ENCODE measurements at regions not wholly inside any gene's neighbourhood (a gene's known extent, or its start where the extent isn't known, plus 50 kb on each side); places are given as distances from the start of the nearest gene placed in this dataset.

DNA sequence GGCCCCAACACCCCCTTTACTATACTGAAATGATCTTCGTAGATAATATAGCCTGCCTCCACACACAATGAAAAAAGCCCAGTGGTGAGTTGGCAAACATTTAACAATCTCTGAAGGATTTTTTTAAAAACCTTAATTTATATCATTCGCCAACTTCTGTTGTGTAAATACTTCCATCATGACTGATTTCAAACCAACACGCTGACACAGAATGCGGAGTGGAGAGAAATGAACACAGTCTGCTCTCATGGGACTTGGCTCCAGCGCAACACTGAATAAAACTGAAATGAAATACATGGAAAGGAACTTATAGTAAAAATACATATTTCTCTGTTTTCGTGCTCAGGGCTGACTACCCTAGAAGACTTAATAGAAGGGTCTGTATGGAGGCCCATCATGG, 61.3 kb upstream of the WNT11 start:
- Mint-ChIP-seq H3K27me3 (peaks cover 4% of the 10 kb centered on the region), H3K4me3 (no peak overlapping the region), H3K4me1 (no peaks in the 10 kb centered on the region), H3K27ac (no peak overlapping the region), H3K36me3 (peaks cover 2% of the 10 kb centered on the region), H3K9me3 (no peaks in the 10 kb centered on the region)

DNA sequence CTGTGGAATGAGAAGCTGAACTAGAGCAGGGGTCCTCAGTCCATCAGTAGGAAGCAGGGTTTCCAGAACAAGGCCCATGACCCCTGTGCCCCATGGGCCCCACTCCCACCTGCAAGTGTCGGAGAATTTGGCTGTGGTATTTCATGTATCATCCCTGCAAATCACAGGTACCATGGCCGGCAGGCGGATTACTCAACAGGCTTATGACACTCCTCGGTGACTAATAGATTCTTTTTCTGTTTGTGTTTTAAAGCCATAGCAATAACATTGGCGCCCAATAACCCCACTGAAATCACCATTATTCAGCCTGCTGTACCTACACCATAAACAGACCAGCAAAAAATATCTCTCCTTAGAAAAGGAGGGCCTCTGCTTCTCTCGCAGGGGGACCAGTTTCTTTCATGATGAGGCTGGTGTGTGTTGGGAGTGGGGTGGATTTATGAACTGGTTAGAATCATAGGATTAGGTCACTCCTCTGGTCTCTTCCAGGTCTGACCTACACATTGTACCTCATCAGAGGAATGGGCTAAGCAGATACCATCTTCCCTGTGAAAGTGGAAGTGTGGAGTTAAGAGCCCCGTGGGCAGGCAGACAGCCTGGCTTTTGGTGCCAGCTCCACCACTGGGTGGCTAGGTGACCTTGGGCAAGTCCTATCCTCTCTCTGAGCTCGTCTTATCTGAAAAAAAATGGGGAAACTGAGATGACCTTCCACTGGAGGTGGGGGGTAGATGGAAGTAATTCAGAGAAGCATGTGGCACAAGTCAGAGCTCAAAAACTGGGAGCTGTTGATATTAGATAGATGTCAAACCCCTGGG, 60.2 kb upstream of the WNT11 start:
- Mint-ChIP-seq H3K4me1 (no peaks in the 10 kb centered on the region), H3K9me3 (no peaks in the 10 kb centered on the region), H3K27me3 (peaks cover 4% of the 10 kb centered on the region), H3K27ac (peak overlapping the region in 1 of 3 donors; percentile 37), H3K4me3 (no peak overlapping the region), H3K36me3 (peaks cover under 1% of the 10 kb centered on the region)

DNA sequence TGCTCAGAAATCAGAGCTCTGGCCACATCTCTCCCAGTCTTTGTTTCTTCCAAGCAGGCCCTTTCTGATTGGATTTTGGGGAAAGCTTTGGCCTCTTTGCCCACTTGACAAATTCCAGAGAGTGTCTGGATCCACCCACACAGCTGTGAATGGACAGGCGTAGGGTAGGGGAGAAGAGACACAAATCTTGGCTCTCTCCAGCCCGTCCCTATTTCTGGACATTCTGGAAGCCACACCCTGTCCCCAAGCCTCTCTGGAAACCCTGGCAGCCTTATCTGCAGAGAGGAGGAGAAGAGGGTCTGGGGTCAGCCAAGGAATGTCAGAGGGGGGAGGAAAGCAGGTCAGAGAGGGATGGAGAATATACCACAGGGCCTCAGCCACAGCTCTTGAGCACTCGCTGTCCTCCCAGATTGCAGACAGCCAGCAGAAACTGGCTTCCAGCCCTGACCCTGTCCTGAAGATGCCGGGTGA, 59.5 kb upstream of the WNT11 start:
- Mint-ChIP-seq H3K9me3 (no peaks in the 10 kb centered on the region), H3K36me3 (no peaks in the 10 kb centered on the region), H3K4me3 (no peak overlapping the region), H3K4me1 (no peaks in the 10 kb centered on the region), H3K27me3 (peaks cover 4% of the 10 kb centered on the region), H3K27ac (no peak overlapping the region)

DNA sequence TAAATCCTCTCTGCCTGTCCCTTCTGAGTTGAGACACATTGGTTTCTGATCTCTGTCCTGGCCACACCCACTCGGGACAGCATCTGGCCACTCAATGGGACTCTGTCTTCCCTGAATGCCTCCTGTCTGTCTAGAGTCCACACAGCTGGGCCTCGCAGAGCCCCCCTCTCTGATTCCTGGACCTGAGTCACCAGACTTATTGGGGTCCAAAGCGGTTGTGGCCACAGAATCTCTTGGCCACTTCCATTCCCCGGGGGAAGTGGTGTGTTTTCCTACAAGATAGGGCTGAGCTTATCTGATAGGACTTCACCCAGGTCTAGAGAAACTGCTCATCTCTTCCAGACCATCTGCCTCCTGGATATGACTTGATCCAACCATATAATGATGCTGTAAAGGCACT, 57.4 kb upstream of the WNT11 start:
- no peak overlapping the region for H3K4me3 Mint-ChIP-seq
- no peak overlapping the region for H3K27ac Mint-ChIP-seq
- no peaks in the 10 kb centered on the region for H3K9me3 Mint-ChIP-seq
- no peaks in the 10 kb centered on the region for H3K4me1 Mint-ChIP-seq
- no peaks in the 10 kb centered on the region for H3K36me3 Mint-ChIP-seq
- H3K27me3 Mint-ChIP-seq: peaks cover 2% of the 10 kb centered on the region

DNA sequence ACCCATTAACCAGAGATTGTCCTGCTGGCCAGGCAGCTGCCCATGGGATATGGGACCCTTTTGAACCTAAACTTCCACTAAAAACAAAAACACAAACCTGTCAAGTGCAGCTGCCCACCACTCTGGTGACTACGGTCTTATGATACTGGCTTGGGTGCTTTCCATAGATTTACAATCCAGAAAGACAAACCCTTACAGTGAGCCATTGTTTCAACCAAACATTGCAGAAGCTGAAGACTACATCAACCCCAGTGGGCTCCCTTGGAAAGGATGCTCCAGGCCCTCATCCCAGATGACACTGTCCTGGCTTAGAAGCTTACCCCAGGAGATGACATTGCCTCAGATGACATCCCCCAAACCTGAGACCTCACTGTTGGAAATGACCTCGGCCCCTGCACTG, 56.9 kb upstream of the WNT11 start:
- Mint-ChIP-seq H3K4me1 (no peaks in the 10 kb centered on the region), H3K4me3 (no peak overlapping the region), H3K27me3 (peaks cover 2% of the 10 kb centered on the region), H3K27ac (no peak overlapping the region), H3K9me3 (no peaks in the 10 kb centered on the region), H3K36me3 (no peaks in the 10 kb centered on the region)

DNA sequence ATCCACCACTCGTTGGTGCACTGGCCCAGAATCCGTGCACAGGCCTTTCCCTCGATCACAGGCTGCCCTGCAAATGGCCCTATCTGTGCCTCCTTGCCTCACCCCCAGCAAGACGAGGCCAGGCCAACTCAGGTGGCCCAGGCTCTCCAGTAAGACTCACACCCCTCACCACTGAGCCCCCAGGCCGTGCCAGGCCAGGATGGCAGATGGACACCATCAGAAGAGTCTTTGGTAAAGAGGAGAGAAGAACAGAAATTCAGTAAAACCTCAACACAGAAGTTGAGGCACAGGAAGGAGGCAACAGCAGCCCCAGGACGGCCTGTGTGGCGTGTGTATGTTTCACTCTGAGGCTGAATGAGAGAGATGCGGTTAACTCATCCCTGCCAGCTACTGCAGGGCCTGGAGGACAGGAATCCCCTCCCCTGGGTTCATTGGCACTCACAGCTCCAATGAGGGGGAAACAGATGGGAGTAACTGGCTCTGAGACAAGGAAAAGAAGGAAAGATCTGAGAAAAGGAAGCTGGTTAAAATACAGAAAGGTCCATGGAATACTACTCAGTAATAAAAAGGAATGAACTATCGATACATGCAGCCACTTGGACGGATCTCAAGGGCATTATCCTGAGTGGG, 54.1 kb upstream of the WNT11 start:
- H3K27me3 Mint-ChIP-seq: peaks cover 2% of the 10 kb centered on the region
- H3K4me1 Mint-ChIP-seq: no peaks in the 10 kb centered on the region
- no peaks in the 10 kb centered on the region for H3K36me3 Mint-ChIP-seq
- no peak overlapping the region for H3K4me3 Mint-ChIP-seq
- H3K27ac Mint-ChIP-seq: no peak overlapping the region
- H3K9me3 Mint-ChIP-seq: no peaks in the 10 kb centered on the region

DNA sequence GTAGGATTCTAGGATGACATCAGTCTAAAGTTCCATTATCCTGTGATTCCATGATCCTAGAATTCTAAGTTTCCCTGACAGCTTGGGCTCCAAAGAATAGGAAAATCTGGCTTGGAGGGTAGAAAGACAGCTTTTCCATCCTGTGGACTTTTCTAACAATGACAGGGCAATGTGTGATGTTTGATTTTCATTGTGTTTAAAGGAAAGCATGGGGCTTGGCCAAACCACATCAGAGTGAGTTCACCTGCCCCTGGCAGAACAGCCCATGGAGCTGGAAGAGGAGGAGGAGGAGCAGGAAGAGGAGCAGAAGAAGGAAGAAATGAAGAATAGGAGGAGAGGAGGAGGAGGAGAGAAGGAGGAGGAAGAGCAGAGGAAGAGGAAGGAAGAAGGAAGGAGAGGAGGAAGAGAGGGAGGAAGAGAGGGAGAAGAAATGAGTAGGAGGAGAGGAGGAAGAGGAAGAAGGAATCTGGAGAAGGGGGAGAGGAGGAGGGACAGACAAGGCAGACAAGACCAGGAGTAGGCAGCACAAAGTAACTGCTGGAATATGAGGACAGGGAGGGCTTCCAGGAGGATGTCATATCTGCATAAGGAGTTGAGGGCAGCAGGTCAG, 53.1 kb upstream of the WNT11 start:
- Mint-ChIP-seq H3K4me1 (no peaks in the 10 kb centered on the region), H3K4me3 (no peak overlapping the region), H3K27ac (no peak overlapping the region), H3K36me3 (no peaks in the 10 kb centered on the region), H3K9me3 (no peaks in the 10 kb centered on the region), H3K27me3 (peaks cover 2% of the 10 kb centered on the region)

DNA sequence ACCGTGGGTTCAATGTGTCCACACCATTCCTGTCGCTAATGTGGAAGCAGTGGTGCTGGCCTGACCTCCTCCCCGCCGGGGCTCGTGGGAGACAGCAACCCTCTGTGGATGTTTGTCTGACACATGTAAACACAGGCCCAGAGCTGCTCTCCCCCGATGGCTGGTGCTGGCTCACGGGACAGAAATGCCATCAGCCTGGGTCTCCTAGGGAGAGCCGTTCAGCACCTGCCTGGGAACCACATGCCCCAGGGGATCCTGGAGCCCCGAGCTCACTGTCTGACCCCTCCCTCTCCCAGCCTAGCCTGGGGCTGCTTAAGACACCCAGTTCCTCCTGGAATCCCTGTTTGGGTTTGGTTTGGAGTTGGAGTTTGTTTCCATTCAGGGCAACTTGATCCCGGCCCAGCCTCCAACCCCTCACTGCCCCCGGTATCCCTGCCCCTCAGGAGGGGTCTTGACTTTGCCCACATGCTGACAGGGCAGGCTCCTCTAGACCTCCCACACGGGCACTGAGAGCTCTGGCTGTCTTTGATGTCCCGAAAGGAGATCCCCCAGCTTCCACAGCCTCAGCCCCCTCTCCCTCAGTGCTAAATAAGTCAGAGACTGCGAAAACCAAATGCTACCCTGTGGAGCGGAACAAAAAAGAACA, 50.9 kb upstream of the WNT11 start:
- Mint-ChIP-seq H3K4me1 (no peaks in the 10 kb centered on the region), H3K4me3 (no peak overlapping the region), H3K27me3 (peaks cover 7% of the 10 kb centered on the region), H3K36me3 (no peaks in the 10 kb centered on the region), H3K27ac (no peak overlapping the region), H3K9me3 (peaks cover 0 to 2% (median 0%) of the 10 kb centered on the region in 3 donors)

DNA sequence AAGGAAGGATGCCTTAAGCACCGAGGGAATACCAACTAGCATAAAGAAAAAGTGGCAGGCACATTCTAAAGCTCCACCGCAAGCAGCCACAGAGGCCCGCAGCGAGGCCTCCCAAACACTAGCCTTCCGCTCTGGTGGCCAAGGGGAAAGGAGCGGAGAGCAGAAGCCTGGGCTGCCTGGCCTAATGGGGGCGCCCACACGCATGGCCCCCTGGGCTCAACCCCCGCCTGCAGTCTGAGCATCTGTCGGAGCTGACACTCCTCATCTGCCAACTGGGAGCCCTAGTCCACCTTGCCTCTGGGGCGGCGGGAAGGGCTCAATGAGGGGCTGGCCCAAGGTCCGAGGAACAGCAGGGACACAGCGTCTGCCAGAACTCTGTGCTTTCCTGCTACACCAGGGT, 50.1 kb upstream of the WNT11 start:
- Mint-ChIP-seq H3K4me3 (no peak overlapping the region), H3K27me3 (peaks cover 7% of the 10 kb centered on the region), H3K9me3 (peaks cover 1 to 4% (median 2%) of the 10 kb centered on the region in 3 donors), H3K4me1 (no peaks in the 10 kb centered on the region), H3K36me3 (no peaks in the 10 kb centered on the region), H3K27ac (no peak overlapping the region)
